Adrenal gland (tissue), 9 donors: ENCODE measurements at regions not wholly inside any gene's neighbourhood (a gene's known extent, or its start where the extent isn't known, plus 50 kb on each side); places are given as distances from the start of the nearest gene placed in this dataset.

Experiments
- DNase-seq, 7 donors: peaks; one replicate each; pipeline ENCODE4 v3.0.0-alpha.2; 2019 to 2020
- H3K27ac ChIP-seq, 5 donors: fragments of 200-600 bp; sonication (generic) in 4 of 5; 1 replicate in 3 of 5; 2 replicates in 2 of 5; pipeline versions ENCODE4 v1.5.1 to v1.8.0; 2016 to 2020; ENCODE audit warnings: mild to moderate bottlenecking in 1 of 5
- H3K27me3 ChIP-seq: fragments of 200-600 bp; 2 replicates; pipeline ENCODE4 v1.8.0; 2021
- H3K36me3 ChIP-seq, 2 donors: fragments of 200-600 bp; replicated peaks in 1 of 2; 1 replicate in 1 of 2; 2 replicates in 1 of 2; pipeline versions ENCODE4 v1.5.1 to v1.8.0; 2018 to 2022
- H3K4me1 ChIP-seq, 2 donors: fragments of 200-600 bp; replicated peaks in 1 of 2; 1 replicate in 1 of 2; 2 replicates in 1 of 2; pipeline versions ENCODE4 v1.5.1 to v1.8.0; 2018 to 2021
- H3K4me3 ChIP-seq, 4 donors: fragments of 200-600 bp; sonication (generic) in 3 of 4; one replicate each; pipeline ENCODE4 v1.5.1; 2016 to 2018
- H3K9me3 ChIP-seq, 3 donors: fragments of 200-600 bp; sonication (generic) in 1 of 3; replicated peaks in 1 of 3; 1 replicate in 2 of 3; 2 replicates in 1 of 3; pipeline versions ENCODE4 v1.5.1 to v1.8.0; 2016 to 2021
- CTCF ChIP-seq, 6 experiments: fragments of 450-650 bp in 4 of 6; fragments of 200-600 bp in 2 of 6; sonication (generic) in 1 of 6; IDR thresholded peaks; 1 replicate in 5 of 6; 2 replicates in 1 of 6; pipeline versions ENCODE4 v1.5.1 to v1.8.0; 2016 to 2021; ENCODE audit warnings: antibody characterized with exemption in 6 of 6, mild to moderate bottlenecking in 2 of 6, moderate library complexity in 1 of 6
- POLR2A ChIP-seq, 2 donors: fragments of 450-650 bp; IDR thresholded peaks; one replicate each; pipeline ENCODE4 v1.6.1; 2017; ENCODE audit warnings: antibody characterized with exemption in 2 of 2, mild to moderate bottlenecking in 2 of 2, moderate library complexity in 1 of 2
- WGBS, 4 donors: extraction: QIAGEN DNeasy Blood & Tissue Kit in 2 of 4; methylation state at CpG; one replicate each; pipeline versions ENCODE4 v1.1.5 to v1.1.7; 2013 to 2017; 5-methylcytosine and 5-hydroxymethylcytosine counted together
- intact Hi-C, 2 donors: fragments of 100-400 bp; cut with DNase I; formaldehyde crosslinking; loops; one replicate each; pipeline versions ENCODE4 v1.14.1 to v1.15.0; 2022 to 2023
- donor health status: healthy with polysubstance abuse.
- donor health status: Bipolar disorder and iron deficiency.
- donor health status: DM: yes; HTN: yes; CAD: no.
- donor health status: DM: no; HTN: no; CAD: no.
- donor health status: DM: no; HTN: no; CAD: no.

GRCh38 chr6:115091461-115091860 lies 748.6 kb upstream of the HS3ST5 start:
- intact Hi-C loops: no loop called here
- 67 to 74% (median 72%) methylated on average over 2 of the region's 2 CpGs for WGBS, 4 donors
- TF ChIP-seq CTCF (IDR thresholded peaks at IDR 0.05) (no peak), POLR2A (IDR thresholded peaks at IDR 0.05) (no peak)

DNA sequence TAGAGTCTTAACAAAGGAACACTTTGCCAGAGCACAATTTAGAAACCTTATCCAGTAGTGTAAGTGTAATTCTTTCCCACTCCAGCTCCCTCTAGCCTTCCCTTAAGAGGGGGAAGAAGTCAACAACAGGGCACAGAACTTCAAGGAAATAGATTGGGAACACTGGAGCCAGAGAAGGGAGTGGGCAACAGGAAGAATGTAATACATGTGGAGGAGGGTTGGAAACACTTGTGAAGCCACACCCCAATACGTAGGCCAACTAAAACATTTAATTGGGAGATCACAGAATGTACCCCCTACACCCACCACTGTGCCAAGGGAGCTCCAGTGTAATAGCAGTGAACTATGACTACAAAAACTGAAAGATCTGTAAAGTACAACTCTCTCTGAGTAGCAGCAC lies 735.7 kb upstream of the HS3ST5 start:
- TF ChIP-seq CTCF (IDR thresholded peaks at IDR 0.05) (no peak), POLR2A (IDR thresholded peaks at IDR 0.05) (no peak)
- WGBS, 4 donors: 52 to 85% (median 56%) methylated on average over 1 of the region's 1 CpG
- Histone ChIP-seq H3K36me3 (no peaks in the 10 kb centered on the region), H3K9me3 (no peaks in the 10 kb centered on the region), H3K4me3 (no peak overlapping the region), H3K27ac (no peak overlapping the region), H3K27me3 (no peaks in the 10 kb centered on the region), H3K4me1 (no peaks in the 10 kb centered on the region)
- DNase-seq: no peak
- intact Hi-C loops: no loop called here

More at GRCh38 chr6:115091461-115091860, 748.6 kb upstream of the HS3ST5 start:
- Histone ChIP-seq H3K4me3 (no peak overlapping the region), H3K27ac (no peak overlapping the region), H3K36me3 (no peaks in the 10 kb centered on the region), H3K27me3 (no peaks in the 10 kb centered on the region), H3K9me3 (no peaks in the 10 kb centered on the region), H3K4me1 (no peaks in the 10 kb centered on the region)
- no peak for DNase-seq

- 60 to 73% (median 65%) methylated on average over 1 of the region's 1 CpG for WGBS, 4 donors
- H3K4me3 ChIP-seq: no peak overlapping the region
- no peaks in the 10 kb centered on the region for H3K36me3 ChIP-seq
- TF ChIP-seq POLR2A (IDR thresholded peaks at IDR 0.05) (no peak), CTCF (IDR thresholded peaks at IDR 0.05) (no peak)
- intact Hi-C loops: no loop called here
- DNase-seq: no peak
- H3K27ac ChIP-seq: no peak overlapping the region
- H3K4me1 ChIP-seq: no peaks in the 10 kb centered on the region
- no peaks in the 10 kb centered on the region for H3K9me3 ChIP-seq
- no peaks in the 10 kb centered on the region for H3K27me3 ChIP-seq
Observed at GRCh38 chr6:115071962-115072361, 729.1 kb upstream of the HS3ST5 start.

DNA sequence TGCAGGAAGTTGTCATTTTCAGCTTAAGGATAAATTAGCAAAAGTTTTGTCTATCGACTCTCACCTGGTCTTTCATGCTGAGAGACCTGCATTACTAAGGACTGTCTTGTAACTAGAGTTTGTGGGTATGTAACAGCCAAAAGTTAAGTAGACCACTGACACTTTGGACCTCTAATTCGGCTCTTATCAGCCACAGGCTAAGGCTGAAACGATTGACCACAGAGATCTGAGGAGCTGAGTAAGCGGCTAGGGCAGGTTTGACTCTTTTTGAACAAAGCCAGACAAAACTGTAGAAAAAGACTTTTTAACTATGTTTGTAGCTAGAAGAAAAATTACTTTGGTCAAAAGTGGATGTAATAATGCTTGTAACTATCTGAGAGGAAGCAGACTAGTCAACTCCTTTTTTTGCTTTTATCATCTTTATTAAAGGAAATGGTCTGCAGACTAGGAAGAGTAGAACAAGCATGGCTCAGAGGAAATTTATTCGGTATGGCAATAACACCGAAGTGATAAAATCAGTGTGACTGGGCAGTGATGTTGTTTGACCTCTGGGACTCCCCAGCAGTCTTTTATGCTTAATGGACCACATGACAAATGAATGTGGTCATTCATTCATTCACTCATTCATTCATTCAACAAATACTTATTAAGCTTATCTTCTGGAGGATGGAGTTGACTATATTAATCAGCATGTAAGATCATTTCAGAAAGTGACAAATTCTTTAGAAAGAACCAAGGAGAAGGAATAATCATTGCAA lies 725.0 kb upstream of the HS3ST5 start:
- H3K4me3 ChIP-seq: no peak overlapping the region
- intact Hi-C loops: no loop called here
- no peak for DNase-seq
- H3K27ac ChIP-seq: no peak overlapping the region
- H3K36me3 ChIP-seq: no peaks in the 10 kb centered on the region
- no peaks in the 10 kb centered on the region for H3K9me3 ChIP-seq
- no peaks in the 10 kb centered on the region for H3K27me3 ChIP-seq
- WGBS, 4 donors: 58 to 68% (median 63%) methylated on average over 6 of the region's 6 CpGs
- H3K4me1 ChIP-seq: no peaks in the 10 kb centered on the region
- TF ChIP-seq POLR2A (IDR thresholded peaks at IDR 0.05) (no peak), CTCF (IDR thresholded peaks at IDR 0.05) (no peak)
